DMS79 (cell line): ENCODE measurements at regions not wholly inside any gene's neighbourhood (a gene's known extent, or its start where the extent isn't known, plus 50 kb on each side); places are given as distances from the start of the nearest gene placed in this dataset.

ENCODE experiments used
- DNase-seq: peaks from one replicate; lab custom pipeline; 2025; lab: John Stamatoyannopoulos, UW

- no peak for DNase-seq
Observed at GRCh38 chr18:22253676-22254075, 84.3 kb downstream of the GATA6 start.

DNA sequence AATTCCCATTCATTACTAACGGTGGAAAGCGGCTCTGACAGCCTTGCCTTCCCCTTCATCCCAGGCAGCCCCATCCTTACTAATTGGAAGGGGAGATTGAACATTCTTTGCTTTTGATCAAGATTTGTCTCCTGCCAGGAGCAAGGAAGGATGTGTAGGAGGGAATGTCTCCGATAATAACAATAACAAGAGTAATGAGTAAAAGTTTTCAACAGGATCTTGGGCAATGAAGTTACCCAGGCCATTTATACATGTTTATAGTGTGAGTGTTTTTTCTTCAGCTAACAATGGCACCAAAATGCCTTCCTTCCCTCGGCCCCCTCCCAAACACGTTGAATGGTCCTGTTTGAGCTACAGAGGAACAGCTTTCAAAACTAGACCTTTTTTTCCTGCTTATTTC, 83.8 kb downstream of the GATA6 start:
- DNase-seq, result no peak
